ENCODE measurements at regions not wholly inside any gene's neighbourhood (a gene's known extent, or its start where the extent isn't known, plus 50 kb on each side); places are given as distances from the start of the nearest gene placed in this dataset.

GRCh38 chr5:100418231-100418630 lies 116.9 kb upstream of the FAM174A start:
- Mint-ChIP-seq H3K4me3 (ENCODE audit: unreplicated experiment) (no peak overlapping the region), H3K4me1 (ENCODE audit: insufficient read depth, unreplicated experiment) (no peaks in the 10 kb centered on the region), H3K9me3 (ENCODE audit: unreplicated experiment) (no peaks in the 10 kb centered on the region), H3K36me3 (ENCODE audit: insufficient read depth, unreplicated experiment) (no peaks in the 10 kb centered on the region), H3K27ac (ENCODE audit: low read depth, unreplicated experiment) (no peak overlapping the region), H3K27me3 (ENCODE audit: insufficient read depth, unreplicated experiment) (no peaks in the 10 kb centered on the region)
- intact Hi-C loops (cut with micrococcal nuclease), result no loop called here
- ChIA-PET CTCF (interaction anchor here (0.6 kb wide), 1 partner anchor 411 kb away, joined by 3 read pairs; no protein-coding TSS in a partner anchor), POLR2A (no interaction called here)
- DNase-seq (ENCODE audit: unreplicated experiment), result no peak
- no peak for TF ChIP-seq CTCF (IDR thresholded peaks at IDR 0.05; ENCODE audit: unreplicated experiment)
- BruUV-seq (replicated peaks), result no TSS peak

DNA sequence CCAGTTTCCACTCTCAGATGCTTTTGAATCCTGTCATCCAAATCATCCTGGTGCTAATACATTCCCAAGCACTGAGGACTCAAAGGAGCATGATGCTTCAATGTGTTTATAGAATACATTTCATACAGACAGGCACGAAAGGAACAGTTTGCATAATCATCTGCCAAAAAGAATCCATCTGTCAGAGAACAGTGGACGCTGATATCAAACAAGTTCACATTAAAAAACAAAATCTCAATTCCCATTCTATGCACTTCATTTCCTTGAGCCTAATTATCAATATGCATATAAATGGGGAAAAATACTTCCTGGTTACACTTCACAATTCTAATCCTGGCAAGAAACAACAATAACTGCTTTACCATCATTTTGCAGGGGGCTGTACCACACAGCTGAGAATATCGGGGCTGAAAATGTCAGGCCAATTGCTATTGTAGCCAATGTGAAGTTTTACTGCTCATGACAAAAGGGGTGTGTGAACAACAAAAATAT lies 125.5 kb upstream of the FAM174A start:
- Mint-ChIP-seq H3K27me3 (ENCODE audit: insufficient read depth, unreplicated experiment) (no peaks in the 10 kb centered on the region), H3K36me3 (ENCODE audit: insufficient read depth, unreplicated experiment) (no peaks in the 10 kb centered on the region), H3K9me3 (ENCODE audit: unreplicated experiment) (no peaks in the 10 kb centered on the region), H3K27ac (ENCODE audit: low read depth, unreplicated experiment) (no peak overlapping the region), H3K4me3 (ENCODE audit: unreplicated experiment) (no peak overlapping the region), H3K4me1 (ENCODE audit: insufficient read depth, unreplicated experiment) (no peaks in the 10 kb centered on the region)
- intact Hi-C loops (cut with micrococcal nuclease), result no loop called here
- CTCF ChIA-PET, result no interaction called here
- no peak for TF ChIP-seq CTCF (IDR thresholded peaks at IDR 0.05; ENCODE audit: unreplicated experiment)
- POLR2A ChIA-PET, result no interaction called here
- BruUV-seq (replicated peaks), result no TSS peak
- DNase-seq (ENCODE audit: unreplicated experiment), result no peak

GRCh38 chr5:100407053-100407452 lies 128.1 kb upstream of the FAM174A start:
- no peaks in the 10 kb centered on the region for H3K9me3 Mint-ChIP-seq (ENCODE audit: unreplicated experiment)
- H3K4me3 Mint-ChIP-seq (ENCODE audit: unreplicated experiment), result no peak overlapping the region
- ChIA-PET POLR2A (no interaction called here), CTCF (interaction anchor here (0.5 to 1.4 kb wide), 2 partner anchors 19 to 28 kb away, joined by 3 read pairs; no protein-coding TSS in a partner anchor)
- DNase-seq (ENCODE audit: unreplicated experiment), result no peak
- TF ChIP-seq CTCF (IDR thresholded peaks at IDR 0.05; ENCODE audit: unreplicated experiment), result no peak
- H3K27ac Mint-ChIP-seq (ENCODE audit: low read depth, unreplicated experiment), result no peak overlapping the region
- H3K27me3 Mint-ChIP-seq (ENCODE audit: insufficient read depth, unreplicated experiment), result no peaks in the 10 kb centered on the region
- no peaks in the 10 kb centered on the region for H3K4me1 Mint-ChIP-seq (ENCODE audit: insufficient read depth, unreplicated experiment)
- H3K36me3 Mint-ChIP-seq (ENCODE audit: insufficient read depth, unreplicated experiment), result no peaks in the 10 kb centered on the region
- BruUV-seq (replicated peaks), result no TSS peak
- intact Hi-C loops (cut with micrococcal nuclease), result no loop called here

- ChIA-PET CTCF (interaction anchor here (0.5 to 1.1 kb wide), 2 partner anchors 24 to 28 kb away, joined by 3 to 4 read pairs; no protein-coding TSS in a partner anchor), POLR2A (no interaction called here)
- H3K9me3 Mint-ChIP-seq (ENCODE audit: unreplicated experiment), result no peaks in the 10 kb centered on the region
- no TSS peak for BruUV-seq (replicated peaks)
- no peaks in the 10 kb centered on the region for H3K4me1 Mint-ChIP-seq (ENCODE audit: insufficient read depth, unreplicated experiment)
- no peaks in the 10 kb centered on the region for H3K27me3 Mint-ChIP-seq (ENCODE audit: insufficient read depth, unreplicated experiment)
- intact Hi-C loops (cut with micrococcal nuclease), result no loop called here
- DNase-seq (ENCODE audit: unreplicated experiment), result no peak
- no peak overlapping the region for H3K27ac Mint-ChIP-seq (ENCODE audit: low read depth, unreplicated experiment)
- no peaks in the 10 kb centered on the region for H3K36me3 Mint-ChIP-seq (ENCODE audit: insufficient read depth, unreplicated experiment)
- H3K4me3 Mint-ChIP-seq (ENCODE audit: unreplicated experiment), result no peak overlapping the region
- no peak for TF ChIP-seq CTCF (IDR thresholded peaks at IDR 0.05; ENCODE audit: unreplicated experiment)
Observed at GRCh38 chr5:100406640-100407039, 128.5 kb upstream of the FAM174A start.
